Epithelial cell of proximal tubule (primary cell): ENCODE measurements at regions not wholly inside any gene's neighbourhood (a gene's known extent, or its start where the extent isn't known, plus 50 kb on each side); places are given as distances from the start of the nearest gene placed in this dataset.

ENCODE experiments used
- DNase-seq: peaks from one replicate; pipeline ENCODE4 v3.0.0-alpha.2; 2011; ENCODE audit warnings: low read depth
- H3K4me3 ChIP-seq: 2 replicates; pipeline ENCODE4 v1.5.1; 2011; ENCODE audit warnings: low read depth, mild to moderate bottlenecking, low read length
- CTCF ChIP-seq: conservative IDR thresholded peaks from 2 replicates; pipeline ENCODE4 v1.5.1; 2012; ENCODE audit warnings: low read depth, mild to moderate bottlenecking, low read length

- no peak for DNase-seq
- H3K4me3 ChIP-seq = no peak overlapping the region
- no peak for TF ChIP-seq CTCF
Measured at GRCh38 chr5:135702191-135702590, 123.4 kb upstream of the CXCL14 start.

GRCh38 chr5:135700731-135701130 lies 121.9 kb upstream of the CXCL14 start:
- no peak overlapping the region for H3K4me3 ChIP-seq
- no peak for DNase-seq
- TF ChIP-seq CTCF = no peak

- DNase-seq = no peak
- TF ChIP-seq CTCF = no peak
- no peak overlapping the region for H3K4me3 ChIP-seq
Measured at GRCh38 chr5:135697959-135698345, 119.2 kb upstream of the CXCL14 start.

- no peak for TF ChIP-seq CTCF
- no peak for DNase-seq
Measured at GRCh38 chr5:135697251-135697958, 118.6 kb upstream of the CXCL14 start.

GRCh38 chr5:135696317-135696716 lies 117.5 kb upstream of the CXCL14 start:
- no peak overlapping the region for H3K4me3 ChIP-seq
- no peak for DNase-seq
- TF ChIP-seq CTCF = no peak

More at GRCh38 chr5:135697251-135697958, 118.6 kb upstream of the CXCL14 start:
- H3K4me3 ChIP-seq = no peak overlapping the region

- no peak overlapping the region for H3K4me3 ChIP-seq
- TF ChIP-seq CTCF = no peak
- no peak for DNase-seq
Measured at GRCh38 chr5:135695656-135696313, 117.0 kb upstream of the CXCL14 start.

GRCh38 chr5:135694906-135695305 lies 116.1 kb upstream of the CXCL14 start:
- H3K4me3 ChIP-seq = no peak overlapping the region
- TF ChIP-seq CTCF = no peak
- no peak for DNase-seq
